PFSK-1 (cell line): ENCODE measurements at regions not wholly inside any gene's neighbourhood (a gene's known extent, or its start where the extent isn't known, plus 50 kb on each side); places are given as distances from the start of the nearest gene placed in this dataset.

Source experiments
- FOXP2 ChIP-seq: optimal IDR thresholded peaks from 2 replicates; pipeline ENCODE3; 2011; ENCODE audit warnings: borderline replicate concordance, control low read depth, inconsistent platforms; ENCODE audit not compliant: insufficient read depth; ENCODE audit errors: extremely low read length, extremely low read depth
- POLR2AphosphoS5 ChIP-seq: IDR thresholded peaks from 2 replicates; pipeline ENCODE4 v1.6.1; 2012; ENCODE audit warnings: low read depth, mild to moderate bottlenecking, control low read depth, low read length, moderate library complexity
- REST ChIP-seq, 2 experiments: IDR thresholded peaks; 2 replicates each; pipeline versions ENCODE4 v1.6.1 to v1.8.0; 2011 to 2012; ENCODE audit warnings: low read depth in 2 of 2, low read length in 2 of 2, control low read depth in 1 of 2, inconsistent platforms in 1 of 2, mild to moderate bottlenecking in 1 of 2, moderate library complexity in 1 of 2; ENCODE audit not compliant: insufficient read depth in 1 of 2
- SIN3A ChIP-seq: IDR thresholded peaks from 2 replicates; pipeline ENCODE4 v1.6.1; 2012; ENCODE audit warnings: mild to moderate bottlenecking, low read length, moderate library complexity, borderline replicate concordance; ENCODE audit not compliant: insufficient read depth
- TAF1 ChIP-seq: IDR thresholded peaks from 2 replicates; pipeline ENCODE4 v1.6.1; 2012; ENCODE audit warnings: low read length, control low read depth, borderline replicate concordance; ENCODE audit not compliant: insufficient read depth

GRCh38 chr16:26838931-26839330 lies 227.8 kb upstream of the C16orf82 start:
- TF ChIP-seq SIN3A (no peak), REST (IDR thresholded peaks at IDR 0.05; ENCODE audit: insufficient read depth in 1 of 2, low read depth in 2 of 2, low read length in 2 of 2) (no peak), FOXP2 (no peak), POLR2AphosphoS5 (no peak), TAF1 (no peak)

GRCh38 chr16:26840691-26841090 lies 226.0 kb upstream of the C16orf82 start:
- TF ChIP-seq POLR2AphosphoS5 (no peak), REST (IDR thresholded peaks at IDR 0.05; ENCODE audit: insufficient read depth in 1 of 2, low read depth in 2 of 2, low read length in 2 of 2) (no peak), FOXP2 (no peak), SIN3A (no peak), TAF1 (no peak)

GRCh38 chr16:26856271-26856670 lies 210.5 kb upstream of the C16orf82 start:
- no peak for TF ChIP-seq FOXP2
- no peak for TF ChIP-seq REST (IDR thresholded peaks at IDR 0.05; ENCODE audit: insufficient read depth in 1 of 2, low read depth in 2 of 2, low read length in 2 of 2)
- no peak for TF ChIP-seq POLR2AphosphoS5
- TF ChIP-seq TAF1, result no peak
- TF ChIP-seq SIN3A, result no peak

- TF ChIP-seq FOXP2, result no peak
- no peak for TF ChIP-seq REST (IDR thresholded peaks at IDR 0.05; ENCODE audit: insufficient read depth in 1 of 2, low read depth in 2 of 2, low read length in 2 of 2)
- no peak for TF ChIP-seq POLR2AphosphoS5
- TF ChIP-seq SIN3A, result no peak
- no peak for TF ChIP-seq TAF1
Measured at GRCh38 chr16:26856791-26857190, 209.9 kb upstream of the C16orf82 start.

GRCh38 chr16:26857371-26857770 lies 209.4 kb upstream of the C16orf82 start:
- no peak for TF ChIP-seq POLR2AphosphoS5
- no peak for TF ChIP-seq REST (IDR thresholded peaks at IDR 0.05; ENCODE audit: insufficient read depth in 1 of 2, low read depth in 2 of 2, low read length in 2 of 2)
- no peak for TF ChIP-seq TAF1
- TF ChIP-seq FOXP2, result no peak
- TF ChIP-seq SIN3A, result no peak
